ENCODE measurements at regions not wholly inside any gene's neighbourhood (a gene's known extent, or its start where the extent isn't known, plus 50 kb on each side); places are given as distances from the start of the nearest gene placed in this dataset.

GRCh38 chr2:142332196-142332595 lies 201.4 kb upstream of the LRP1B start:
- TF ChIP-seq POLR2AphosphoS5 (IDR thresholded peaks at IDR 0.05) (no peak), CTCF (IDR thresholded peaks at IDR 0.05) (no peak), EP300 (IDR thresholded peaks at IDR 0.05) (no peak)
